Stimulated activated CD4-positive, alpha-beta T cell treated with anti-CD3 and anti-CD28 coated beads, Interleukin-2, amount 100 ng/mL, for 24 hours (primary cell): ENCODE measurements at regions not wholly inside any gene's neighbourhood (a gene's known extent, or its start where the extent isn't known, plus 50 kb on each side); places are given as distances from the start of the nearest gene placed in this dataset.
"Not testable (repeated sequence)": the region's sequence is repeated elsewhere in the genome, so short reads cannot be mapped to it uniquely, and the experiment has no call there.

Experiments used
- DNase-seq, 2 donors: peaks; one replicate each; pipeline ENCODE4 v3.0.0-alpha.2; 2020

DNA sequence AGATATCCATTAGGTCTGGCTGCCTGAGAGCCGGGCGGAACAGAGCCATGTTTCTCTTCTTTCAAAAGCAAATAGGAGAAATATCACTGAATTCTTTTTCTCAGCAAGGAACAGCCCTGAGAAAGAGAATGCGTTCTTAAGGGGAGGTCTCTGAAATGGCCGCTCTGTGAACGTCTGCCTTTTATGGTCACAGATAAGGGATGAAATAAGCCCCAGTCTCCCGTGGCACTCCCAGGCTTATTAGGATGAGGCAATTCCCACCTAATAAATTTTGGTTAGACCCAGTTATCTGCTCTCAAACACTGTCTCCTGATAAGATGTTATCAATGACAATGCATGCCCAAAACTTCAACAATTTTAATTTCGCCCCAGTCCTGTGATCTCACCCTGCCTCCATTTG, 133.4 kb upstream of the KCNJ18 start:
- not testable (repeated sequence) for DNase-seq

DNA sequence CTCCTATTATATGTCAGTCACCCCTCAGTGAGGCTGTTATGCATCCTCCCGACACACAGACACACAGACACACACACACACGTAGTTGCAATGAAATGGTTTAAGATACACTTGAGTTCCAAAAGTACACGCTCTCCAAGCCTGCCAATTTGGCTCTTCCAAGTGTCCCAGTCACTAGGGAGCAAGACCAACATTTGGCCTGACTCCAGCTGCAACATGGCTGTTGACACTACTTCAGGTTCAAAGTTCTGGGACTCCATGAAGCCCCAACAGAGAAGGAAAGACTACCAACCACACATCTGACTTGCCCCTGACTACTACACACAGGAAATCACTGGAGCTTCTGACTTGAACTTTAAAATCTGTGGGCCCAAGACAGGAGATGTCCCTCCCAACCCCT, 128.1 kb upstream of the KCNJ18 start:
- no peak for DNase-seq

DNA sequence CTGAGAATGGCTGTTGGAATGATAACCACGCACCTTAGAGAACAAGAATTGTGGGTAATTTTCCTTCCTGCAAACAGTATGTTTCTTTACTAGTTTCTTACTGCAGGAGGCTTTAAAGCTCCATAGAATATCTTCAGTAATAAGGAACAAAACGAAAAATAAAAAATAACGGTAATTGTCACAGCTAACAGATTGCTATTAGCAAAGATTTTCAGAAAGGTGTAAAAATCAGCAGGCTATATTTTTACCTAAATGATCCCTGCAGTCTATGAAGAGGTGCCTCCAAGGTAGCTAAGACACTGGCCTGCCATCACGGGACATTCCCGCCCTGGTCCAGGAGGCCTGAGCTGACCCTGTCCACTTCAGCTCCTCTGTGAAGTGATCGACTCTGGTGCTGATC, 127.6 kb upstream of the KCNJ18 start:
- DNase-seq, result not testable (repeated sequence)

DNA sequence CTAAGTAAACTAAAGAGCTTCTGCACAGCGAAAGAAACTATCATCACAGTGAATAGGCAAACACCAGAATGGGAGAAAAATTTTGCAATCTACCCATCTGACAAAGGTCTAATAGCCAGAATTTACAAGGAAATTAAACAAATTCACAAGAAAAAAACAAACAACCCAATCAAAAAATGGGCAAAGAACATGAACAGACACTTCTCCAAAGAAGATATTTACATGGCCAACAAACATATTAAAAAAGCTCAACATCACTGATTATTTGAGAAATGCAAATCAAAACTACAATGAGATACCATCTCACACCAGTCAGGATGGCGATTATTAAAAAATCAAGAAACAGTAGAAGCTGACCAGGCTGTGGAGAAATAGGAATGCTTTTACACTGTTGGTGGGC, 121.9 kb upstream of the KCNJ18 start:
- DNase-seq, result not testable (repeated sequence)

DNA sequence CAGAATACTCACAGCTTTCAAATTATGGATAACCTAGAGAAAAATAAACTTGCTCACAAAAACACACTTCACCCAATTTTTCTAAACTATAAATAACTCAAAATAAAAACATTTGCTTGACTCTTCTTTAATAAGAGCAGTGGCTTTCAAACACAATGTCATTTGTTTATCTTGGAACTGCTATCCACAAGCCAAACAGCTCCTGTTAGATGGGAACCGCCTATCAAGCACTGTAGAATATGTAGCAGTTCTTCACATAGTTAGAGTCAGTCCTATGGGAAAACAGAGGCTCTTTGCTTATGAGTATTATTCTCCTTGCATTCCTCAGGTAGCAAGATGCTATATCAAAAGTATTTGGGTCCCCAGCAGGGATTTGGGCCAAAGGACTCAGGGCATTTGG, 120.2 kb upstream of the KCNJ18 start:
- DNase-seq, result not testable (repeated sequence)

DNA sequence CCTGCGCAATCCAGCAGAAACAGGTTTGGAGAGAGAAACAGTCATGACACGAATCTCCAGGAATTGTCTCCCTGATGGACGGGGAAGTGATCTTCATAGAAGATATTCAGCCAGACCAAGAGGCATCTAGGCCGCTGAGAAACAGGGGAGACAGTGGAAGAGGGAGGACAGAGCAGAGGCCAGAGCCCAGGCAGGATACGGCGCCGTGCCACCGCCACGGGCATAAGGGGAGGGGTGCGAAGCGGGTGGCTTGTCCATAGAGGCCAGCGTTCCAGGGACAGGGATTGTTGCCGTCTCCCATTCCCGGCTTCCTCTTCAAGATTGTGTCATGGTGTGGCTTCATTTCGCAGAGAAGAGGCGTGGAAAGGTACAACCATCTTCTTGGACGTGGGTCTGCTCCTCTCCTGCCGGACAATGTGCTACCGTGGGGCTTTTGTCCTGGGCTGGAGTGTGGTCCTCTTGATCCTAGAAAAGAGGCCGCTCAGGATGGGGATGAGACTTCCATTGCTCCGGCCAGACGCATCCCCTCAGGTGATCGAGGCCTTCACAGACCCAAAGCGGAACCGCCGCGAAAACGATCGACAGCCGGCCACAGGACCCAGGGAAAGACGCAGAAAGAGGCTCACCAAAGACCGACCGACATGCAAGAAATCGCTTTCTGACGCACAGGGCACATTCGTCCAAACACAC, 118.9 kb upstream of the KCNJ18 start:
- DNase-seq, result not testable (repeated sequence)

DNA sequence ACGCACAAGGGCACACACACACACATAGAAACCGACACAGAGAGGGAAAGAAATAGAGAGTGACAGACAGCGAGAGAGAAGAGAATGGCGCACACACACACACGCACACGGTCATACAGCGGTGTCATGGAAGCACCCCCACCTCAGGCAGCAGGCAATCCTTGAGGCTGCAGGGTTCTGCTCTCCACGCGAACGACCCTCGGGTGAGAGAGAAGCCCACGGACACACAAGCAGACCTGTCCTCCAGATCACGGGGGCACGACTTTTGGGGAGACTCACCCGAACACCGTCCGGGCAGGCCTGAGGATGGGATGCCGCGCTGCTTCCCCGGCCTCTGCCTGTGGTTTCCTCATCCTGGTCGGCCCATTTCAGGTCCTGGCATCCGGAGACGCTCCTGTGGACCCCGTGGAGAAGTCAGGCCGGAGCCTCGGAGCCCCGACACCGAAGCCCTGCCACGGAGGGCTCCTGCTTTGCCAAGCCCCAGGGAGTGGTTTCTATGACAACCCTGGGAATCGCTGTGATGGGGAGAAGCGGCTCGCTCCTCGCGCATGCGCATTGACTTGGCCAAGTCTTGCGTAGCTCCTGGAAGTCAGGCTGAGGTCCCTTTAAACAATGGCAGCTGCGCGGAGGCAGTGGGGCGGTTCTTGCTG, 118.2 kb upstream of the KCNJ18 start:
- DNase-seq, result peak in 1 of 2 donors; percentile 60

DNA sequence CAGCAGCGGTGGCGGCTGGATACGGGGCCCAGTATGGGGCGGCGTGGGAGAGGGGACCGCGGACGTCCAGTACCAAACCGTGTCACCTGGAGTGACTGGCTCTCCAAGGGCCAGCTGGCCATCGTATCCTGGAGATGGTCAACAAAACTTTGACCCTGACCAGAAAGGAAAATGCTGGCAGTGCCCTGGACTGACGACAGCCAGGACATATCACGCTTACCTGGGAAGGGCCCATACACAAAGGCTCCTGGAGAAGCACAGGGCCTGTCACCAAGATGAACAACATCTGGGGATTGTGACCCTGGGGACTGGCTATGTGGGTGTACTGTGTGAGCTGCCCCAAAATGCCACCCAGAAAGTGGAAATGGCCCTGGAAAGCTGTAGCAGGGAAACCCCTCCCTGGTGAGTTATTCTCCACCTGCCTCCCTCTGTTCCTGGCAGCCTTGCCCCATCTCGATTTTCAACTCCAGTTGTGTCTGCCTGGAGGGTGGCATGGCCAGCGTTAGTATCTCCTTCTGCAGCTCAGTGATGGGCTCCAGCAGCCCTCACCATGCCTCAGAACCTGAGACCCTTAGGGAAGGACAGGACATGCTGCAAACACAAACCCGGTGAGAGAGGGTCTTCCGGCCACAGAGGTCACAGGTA, 117.6 kb upstream of the KCNJ18 start:
- DNase-seq, result not testable (repeated sequence)

DNA sequence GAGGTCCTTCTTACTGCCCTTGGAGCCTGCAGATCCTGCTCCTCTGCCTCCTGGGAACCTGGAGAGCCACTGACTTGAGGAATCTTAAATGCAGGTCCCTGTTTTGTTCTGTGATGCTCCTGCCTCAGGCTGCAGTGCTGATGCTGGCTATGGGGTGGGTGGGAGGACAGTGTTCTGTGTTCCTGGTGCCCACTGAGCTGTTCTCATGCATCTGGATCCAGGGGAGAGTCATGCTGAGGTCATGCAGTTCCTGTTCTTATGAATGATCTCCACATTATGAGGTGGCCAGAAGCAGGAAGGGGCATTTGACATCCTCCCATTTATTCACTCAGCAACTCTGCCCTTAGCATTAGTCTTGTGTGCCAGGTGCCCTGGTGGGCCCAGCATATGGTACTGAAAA, 113.5 kb upstream of the KCNJ18 start:
- DNase-seq, result not testable (repeated sequence)

DNA sequence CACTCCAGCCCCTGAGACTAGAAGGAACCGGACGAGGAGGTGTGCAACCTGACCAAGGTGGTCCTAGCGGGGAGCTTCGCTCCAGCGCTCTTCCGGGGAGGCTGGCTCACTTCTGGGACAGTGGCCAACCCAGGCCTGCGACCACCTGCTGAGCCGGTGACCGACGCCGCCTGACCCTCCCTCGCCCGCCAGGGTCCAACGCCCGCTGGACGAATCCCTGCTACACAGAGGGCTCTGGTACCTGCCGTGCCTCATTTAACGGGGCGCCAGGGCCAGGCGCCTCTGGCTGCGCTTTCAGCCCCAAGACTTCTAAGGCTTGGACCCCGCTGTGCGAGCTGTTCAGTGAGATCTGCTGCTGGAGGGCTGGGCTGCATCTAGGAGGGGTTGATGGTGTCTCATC, 99.5 kb upstream of the KCNJ18 start:
- no peak for DNase-seq

DNA sequence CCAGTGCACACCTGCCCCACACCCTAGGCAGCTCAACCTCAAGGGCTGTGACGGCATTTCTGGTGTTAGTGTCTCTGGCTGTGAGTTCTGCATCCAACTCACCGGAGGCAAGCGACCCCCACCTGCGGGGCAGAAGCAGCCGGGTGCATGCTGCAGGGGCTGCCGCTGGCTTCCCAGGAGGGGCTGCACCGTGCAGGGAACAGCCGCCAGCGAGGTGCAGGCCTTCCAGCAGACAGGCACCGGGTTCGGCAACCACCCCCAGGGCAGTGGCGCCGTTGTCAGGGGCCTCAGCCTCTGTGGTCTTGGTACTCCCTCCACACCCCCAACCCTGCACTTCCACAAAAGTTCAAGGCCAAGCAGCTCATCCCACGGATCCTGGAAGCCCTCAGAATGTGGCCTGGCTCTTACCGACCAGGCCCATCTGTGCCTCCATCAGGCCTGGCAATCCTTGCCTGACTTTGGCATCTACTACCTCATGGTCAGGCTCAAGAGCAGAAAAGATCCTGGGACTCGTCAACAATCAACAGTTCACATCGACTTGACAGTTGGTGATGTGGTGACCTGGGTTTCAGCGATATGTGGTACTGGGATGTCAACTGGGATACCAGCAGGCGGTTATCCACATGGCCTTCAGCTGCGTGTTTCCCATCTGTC, 98.7 kb upstream of the KCNJ18 start:
- DNase-seq, result not testable (repeated sequence)

DNA sequence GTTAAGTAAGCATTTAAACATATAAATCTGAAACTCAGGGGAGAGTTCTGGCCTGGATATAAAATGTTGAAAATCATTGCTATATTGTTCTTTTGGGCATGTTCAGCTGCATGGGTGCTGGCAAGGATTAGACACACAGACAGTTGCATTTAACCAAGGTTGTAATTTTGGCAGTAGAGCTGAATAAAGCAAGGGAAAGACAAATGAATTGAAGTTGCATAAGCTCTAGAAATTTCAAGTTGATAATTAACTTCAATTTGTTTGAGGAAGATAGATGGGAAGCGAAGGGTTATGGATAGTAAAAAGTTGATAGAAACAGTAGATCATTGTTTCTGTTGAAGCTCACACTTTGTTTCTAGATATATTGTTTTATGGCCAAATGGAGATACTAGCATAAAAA, 97.2 kb upstream of the KCNJ18 start:
- no peak for DNase-seq

DNA sequence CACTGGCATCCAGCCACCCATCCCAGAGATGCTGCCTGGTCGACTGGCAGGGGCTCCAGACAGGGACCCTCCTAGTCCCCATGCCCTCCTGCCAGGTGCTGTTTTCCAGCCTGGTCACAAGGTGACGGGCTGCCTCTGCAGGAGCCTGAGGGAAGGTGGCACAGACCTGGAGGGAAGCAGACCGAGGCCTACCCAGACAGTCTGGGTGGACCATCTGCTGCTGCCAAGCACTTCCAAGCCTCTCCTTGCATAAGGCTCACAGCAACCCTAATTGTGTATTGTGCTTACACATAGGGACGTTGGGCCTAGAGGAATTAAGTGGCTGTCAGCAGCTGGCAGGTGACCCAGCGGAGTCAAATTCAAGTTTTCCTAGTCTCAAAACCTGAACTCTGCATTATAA, 90.1 kb upstream of the KCNJ18 start:
- no peak for DNase-seq

DNA sequence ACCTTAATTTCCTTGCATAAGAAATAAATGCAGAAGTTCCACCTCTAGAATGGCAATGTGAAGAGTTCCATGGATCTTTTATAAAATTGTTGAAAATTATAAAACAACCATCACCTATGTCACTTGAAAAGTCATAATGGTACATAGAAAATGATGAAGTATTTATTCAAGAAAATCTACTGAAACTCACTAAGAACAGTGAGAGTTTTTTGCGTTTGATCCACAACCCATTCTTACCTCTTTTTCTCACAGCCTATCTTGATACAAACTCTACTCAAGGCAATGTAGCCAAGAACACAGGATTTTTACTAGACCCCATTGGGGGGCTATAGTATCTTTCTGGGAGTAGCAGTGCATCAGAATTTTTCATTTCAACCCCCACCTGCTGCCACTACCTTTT, 89.0 kb upstream of the KCNJ18 start:
- DNase-seq, result not testable (repeated sequence)

DNA sequence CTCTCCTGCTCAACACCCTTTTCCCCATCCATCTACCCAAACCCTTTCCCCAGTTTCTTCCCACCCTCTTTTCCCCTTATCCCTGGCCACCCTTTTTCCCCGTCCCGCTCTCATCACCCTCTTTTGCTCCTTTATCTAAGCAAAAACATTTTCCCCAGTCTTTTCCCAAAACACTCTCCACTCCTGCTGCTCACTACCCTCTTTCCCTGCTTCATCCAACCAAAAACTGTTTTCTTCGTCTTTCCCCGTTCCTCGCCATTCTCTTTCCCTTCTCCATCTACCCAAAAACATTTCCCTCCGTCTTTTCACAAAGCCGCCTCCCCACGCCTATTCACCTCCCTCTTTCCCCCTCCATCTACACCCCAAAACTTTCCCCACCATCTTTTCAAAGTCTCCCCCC, 80.9 kb upstream of the KCNJ18 start:
- not testable (repeated sequence) for DNase-seq

DNA sequence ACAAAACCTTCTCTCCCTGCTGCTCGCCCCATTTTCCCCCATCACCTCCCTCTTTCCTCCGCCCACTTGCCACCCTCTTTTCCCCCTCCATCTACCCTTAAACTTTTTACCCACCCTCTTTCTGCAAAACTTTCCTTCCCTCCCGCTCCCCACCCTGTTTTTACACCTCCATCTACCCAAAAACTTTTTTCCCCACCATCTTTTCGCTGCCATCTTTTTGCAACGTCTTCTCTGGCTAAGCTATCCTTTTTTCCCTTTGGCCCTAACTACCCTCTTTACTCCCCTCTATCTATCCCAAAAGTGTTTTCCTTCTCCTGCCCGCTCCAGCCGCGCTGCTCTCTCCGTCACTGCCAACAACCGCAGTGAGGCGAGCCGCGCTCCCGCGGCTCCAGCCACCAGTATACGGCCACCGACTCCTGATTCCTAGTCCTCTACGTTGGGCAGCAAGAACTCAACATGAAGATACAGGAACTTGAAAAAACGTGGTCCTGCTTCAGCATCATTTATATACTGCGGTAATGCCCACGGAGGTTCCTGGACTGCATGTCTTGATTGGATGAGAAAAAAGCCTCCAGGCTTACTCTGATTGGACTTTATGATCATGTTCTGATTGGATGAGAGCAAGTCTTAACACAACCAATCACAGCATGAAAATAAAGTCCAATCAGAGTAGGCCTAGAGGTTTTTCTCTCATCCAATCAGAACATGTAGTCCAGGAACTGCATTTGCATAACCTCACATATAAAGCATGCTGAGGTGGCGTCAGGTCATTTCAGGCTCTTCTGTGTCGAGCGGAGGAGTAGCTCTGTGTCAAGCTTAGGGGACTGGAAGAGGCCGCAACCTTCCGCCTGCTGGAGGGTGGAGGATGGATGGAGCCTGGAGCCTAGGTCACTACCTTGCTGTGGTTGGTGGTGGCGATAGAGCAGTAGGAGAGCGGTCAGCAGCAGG, 79.9 kb upstream of the KCNJ18 start:
- DNase-seq, result not testable (repeated sequence)

DNA sequence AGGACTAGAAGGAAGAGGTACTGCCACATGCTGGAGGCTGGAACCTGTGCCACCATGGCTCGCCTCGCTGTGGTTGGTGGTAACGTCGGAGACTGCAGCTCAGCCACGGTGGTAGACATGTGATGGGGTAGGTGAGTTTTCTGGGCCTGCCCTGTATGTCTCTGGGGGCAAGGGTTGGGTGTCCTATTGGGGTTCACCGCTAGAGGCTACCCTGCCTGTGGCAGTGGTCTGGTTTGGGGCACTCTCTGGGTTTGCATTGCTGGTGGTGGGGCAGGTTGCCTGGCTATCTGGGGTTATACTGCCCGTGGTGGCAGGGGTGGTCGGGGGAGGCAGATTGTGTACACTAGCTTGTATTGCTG, 79.3 kb upstream of the KCNJ18 start:
- DNase-seq, result no peak

DNA sequence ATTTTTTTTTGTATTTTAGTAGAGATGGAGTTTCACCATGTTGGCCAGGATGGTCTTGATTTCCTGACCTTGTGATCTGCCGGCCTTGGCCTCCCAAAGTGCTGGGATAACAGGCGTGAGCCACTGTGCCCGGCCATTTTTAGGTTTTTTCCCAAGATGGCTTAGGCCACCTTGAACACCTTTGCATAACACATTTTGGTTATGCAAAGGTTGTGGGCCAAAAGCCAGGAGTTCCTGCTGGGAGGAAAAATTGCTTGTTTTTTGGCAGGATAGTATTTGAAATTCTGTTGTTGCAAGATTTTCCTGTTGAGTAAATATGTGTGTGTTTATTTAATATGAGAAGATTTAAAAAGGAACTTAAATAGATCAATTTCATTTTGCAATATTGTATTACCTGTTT, 65.3 kb upstream of the KCNJ18 start:
- DNase-seq, result not testable (repeated sequence)
